ENCODE measurements at regions not wholly inside any gene's neighbourhood (a gene's known extent, or its start where the extent isn't known, plus 50 kb on each side); places are given as distances from the start of the nearest gene placed in this dataset.

- H3K36me3 ChIP-seq (ENCODE audit: control insufficient read depth in 3 of 3, insufficient read depth in 2 of 3, low read depth in 1 of 3, low read length in 3 of 3) = no peaks in the 10 kb centered on the region
- no peak for FAIRE-seq
- 46 to 68% (median 52%) methylated on average over 2 of the region's 2 CpGs for WGBS, 3 donors
These were observed 328.9 kb upstream of the MAF start for GRCh38 chr16:79929260-79929965.

GRCh38 chr16:79928142-79928873 lies 327.8 kb upstream of the MAF start:
- DNase-seq (peak in 1 of 2 donors; percentile 17), FAIRE-seq (no peak)
- peak overlapping the region in 1 of 3 donors; percentile 32 for H3K27ac ChIP-seq (ENCODE audit: low read depth in 1 of 3, low read length in 2 of 3)
- peaks cover 0 to 4% (median 3%) of the 10 kb centered on the region in 3 donors for H3K4me1 ChIP-seq (ENCODE audit: control insufficient read depth in 3 of 3, insufficient read depth in 2 of 3, low read depth in 1 of 3, low read length in 2 of 3)
- H3K4me3 ChIP-seq (ENCODE audit: low read depth in 1 of 3, low read length in 3 of 3) = no peak overlapping the region
- 53 to 59% (median 56%) methylated on average over 9 of the region's 9 CpGs for WGBS, 3 donors
- H3K9me3 ChIP-seq (ENCODE audit: control insufficient read depth in 2 of 2, insufficient read depth in 1 of 2, low read depth in 1 of 2, low read length in 1 of 2) = no peaks in the 10 kb centered on the region
- H3K36me3 ChIP-seq (ENCODE audit: control insufficient read depth in 3 of 3, insufficient read depth in 2 of 3, low read depth in 1 of 3, low read length in 3 of 3) = no peaks in the 10 kb centered on the region
- H3K27me3 ChIP-seq (ENCODE audit: control insufficient read depth in 3 of 3, insufficient read depth in 3 of 3, low read length in 3 of 3) = no peaks in the 10 kb centered on the region

More at GRCh38 chr16:79929260-79929965, 328.9 kb upstream of the MAF start:
- Histone ChIP-seq H3K9me3 (ENCODE audit: control insufficient read depth in 2 of 2, insufficient read depth in 1 of 2, low read depth in 1 of 2, low read length in 1 of 2) (no peaks in the 10 kb centered on the region), H3K27ac (ENCODE audit: low read depth in 1 of 3, low read length in 2 of 3) (no peak overlapping the region), H3K27me3 (ENCODE audit: control insufficient read depth in 3 of 3, insufficient read depth in 3 of 3, low read length in 3 of 3) (no peaks in the 10 kb centered on the region), H3K4me3 (ENCODE audit: low read depth in 1 of 3, low read length in 3 of 3) (no peak overlapping the region), H3K4me1 (ENCODE audit: control insufficient read depth in 3 of 3, insufficient read depth in 2 of 3, low read depth in 1 of 3, low read length in 2 of 3) (peaks cover 0 to 4% (median 3%) of the 10 kb centered on the region in 3 donors)
- DNase-seq = no peak

DNA sequence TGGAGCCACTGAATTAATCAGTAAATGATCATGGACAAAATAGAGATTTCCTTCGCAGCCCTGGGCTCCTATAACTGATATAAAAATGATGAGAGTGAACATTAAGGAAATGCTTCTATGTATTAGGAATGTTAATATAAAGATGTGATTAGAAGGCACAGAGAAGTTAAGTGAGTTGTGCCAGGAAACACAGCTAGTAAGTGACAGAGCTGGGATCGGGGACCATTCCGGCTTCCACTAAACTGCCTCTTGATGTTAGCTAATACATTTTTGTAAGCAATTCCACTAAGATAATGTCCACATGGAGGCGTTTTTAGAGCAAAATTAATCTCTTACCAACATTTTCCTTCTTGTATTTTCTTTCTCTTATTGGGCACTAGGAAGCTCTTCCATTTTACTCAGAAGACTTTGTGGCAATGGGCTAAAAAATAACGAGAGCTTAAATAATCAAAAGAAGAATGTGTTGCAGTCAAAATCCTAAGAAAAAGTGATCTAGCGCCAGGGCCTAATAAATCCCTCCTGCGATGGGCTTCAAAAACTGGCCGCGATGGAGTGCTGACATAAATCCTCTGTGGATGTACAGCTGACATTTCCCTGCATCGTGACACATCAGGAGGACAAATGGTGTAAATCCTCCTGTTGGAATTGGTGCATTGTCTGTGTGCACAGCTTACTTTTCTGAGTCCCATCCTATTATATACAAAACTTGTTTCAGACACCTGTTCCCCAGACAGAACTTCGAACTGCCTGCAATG lies 326.1 kb upstream of the MAF start:
- no peak for FAIRE-seq
- Histone ChIP-seq H3K27me3 (ENCODE audit: control insufficient read depth in 3 of 3, insufficient read depth in 3 of 3, low read length in 3 of 3) (no peaks in the 10 kb centered on the region), H3K4me1 (ENCODE audit: control insufficient read depth in 3 of 3, insufficient read depth in 2 of 3, low read depth in 1 of 3, low read length in 2 of 3) (peaks cover 0 to 1% (median 0%) of the 10 kb centered on the region in 3 donors), H3K36me3 (ENCODE audit: control insufficient read depth in 3 of 3, insufficient read depth in 2 of 3, low read depth in 1 of 3, low read length in 3 of 3) (no peaks in the 10 kb centered on the region), H3K4me3 (ENCODE audit: low read depth in 1 of 3, low read length in 3 of 3) (no peak overlapping the region), H3K27ac (ENCODE audit: low read depth in 1 of 3, low read length in 2 of 3) (no peak overlapping the region), H3K9me3 (ENCODE audit: control insufficient read depth in 2 of 2, insufficient read depth in 1 of 2, low read depth in 1 of 2, low read length in 1 of 2) (no peaks in the 10 kb centered on the region)
- WGBS, 3 donors = 87 to 90% (median 89%) methylated on average over 11 of the region's 11 CpGs
- DNase-seq = no peak

- 88 to 97% (median 93%) methylated on average over 3 of the region's 3 CpGs for WGBS, 3 donors
- Histone ChIP-seq H3K4me1 (ENCODE audit: control insufficient read depth in 3 of 3, insufficient read depth in 2 of 3, low read depth in 1 of 3, low read length in 2 of 3) (peaks cover 0 to 9% (median 0%) of the 10 kb centered on the region in 3 donors), H3K9me3 (ENCODE audit: control insufficient read depth in 2 of 2, insufficient read depth in 1 of 2, low read depth in 1 of 2, low read length in 1 of 2) (no peaks in the 10 kb centered on the region), H3K36me3 (ENCODE audit: control insufficient read depth in 3 of 3, insufficient read depth in 2 of 3, low read depth in 1 of 3, low read length in 3 of 3) (no peaks in the 10 kb centered on the region), H3K27ac (ENCODE audit: low read depth in 1 of 3, low read length in 2 of 3) (no peak overlapping the region), H3K4me3 (ENCODE audit: low read depth in 1 of 3, low read length in 3 of 3) (no peak overlapping the region), H3K27me3 (ENCODE audit: control insufficient read depth in 3 of 3, insufficient read depth in 3 of 3, low read length in 3 of 3) (no peaks in the 10 kb centered on the region)
- FAIRE-seq = no peak
- DNase-seq = no peak
These were observed 322.9 kb upstream of the MAF start for GRCh38 chr16:79923431-79923830.

DNA sequence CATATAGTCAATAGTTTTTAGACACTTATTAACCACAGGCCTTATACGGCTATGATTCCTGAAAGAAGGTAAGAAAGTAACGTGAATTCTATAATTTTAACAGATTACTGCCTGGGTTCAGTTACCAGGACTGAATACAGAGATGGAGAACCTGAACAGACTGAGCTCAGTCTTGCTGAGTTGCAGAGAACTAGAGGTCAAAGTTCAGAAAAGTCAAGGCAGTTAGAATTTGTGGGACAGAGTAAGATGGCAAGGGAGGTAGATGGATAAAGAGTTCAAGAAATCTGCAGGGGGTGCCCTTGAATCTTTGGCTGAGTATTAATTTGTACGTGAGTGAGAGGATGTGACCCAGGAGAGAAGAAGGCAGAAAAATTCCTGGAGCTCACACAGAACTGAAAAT lies 320.1 kb upstream of the MAF start:
- Histone ChIP-seq H3K27ac (ENCODE audit: low read depth in 1 of 3, low read length in 2 of 3) (no peak overlapping the region), H3K9me3 (ENCODE audit: control insufficient read depth in 2 of 2, insufficient read depth in 1 of 2, low read depth in 1 of 2, low read length in 1 of 2) (no peaks in the 10 kb centered on the region), H3K4me1 (ENCODE audit: control insufficient read depth in 3 of 3, insufficient read depth in 2 of 3, low read depth in 1 of 3, low read length in 2 of 3) (peaks cover 0 to 11% (median 0%) of the 10 kb centered on the region in 3 donors), H3K36me3 (ENCODE audit: control insufficient read depth in 3 of 3, insufficient read depth in 2 of 3, low read depth in 1 of 3, low read length in 3 of 3) (no peaks in the 10 kb centered on the region), H3K27me3 (ENCODE audit: control insufficient read depth in 3 of 3, insufficient read depth in 3 of 3, low read length in 3 of 3) (no peaks in the 10 kb centered on the region), H3K4me3 (ENCODE audit: low read depth in 1 of 3, low read length in 3 of 3) (no peak overlapping the region)
- peak in 1 of 2 donors; percentile 52 for DNase-seq
- FAIRE-seq = no peak
- WGBS, 3 donors = 84 to 88% (median 88%) methylated on average over 3 of the region's 3 CpGs

DNA sequence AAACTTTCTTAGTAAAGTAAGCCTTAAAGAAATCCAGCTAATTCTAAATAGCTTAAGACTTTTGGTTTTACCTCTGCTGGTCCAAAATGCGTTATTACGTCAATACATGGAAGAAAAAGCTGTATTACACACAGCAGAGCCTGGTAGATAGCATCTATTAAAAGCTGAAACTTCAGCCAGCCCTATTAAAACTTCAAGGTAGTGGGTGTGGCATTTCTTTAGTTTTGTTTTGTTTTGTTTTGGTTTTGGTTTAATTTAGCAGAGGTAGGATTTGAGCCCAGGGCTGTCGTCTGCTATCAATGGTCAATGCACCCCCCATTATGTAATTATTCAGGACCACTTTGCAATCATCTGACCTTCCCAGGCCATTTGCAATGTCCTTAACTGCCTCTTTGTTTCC lies 318.4 kb upstream of the MAF start:
- DNase-seq (no peak), FAIRE-seq (no peak)
- peaks cover 0 to 22% (median 0%) of the 10 kb centered on the region in 3 donors for H3K4me1 ChIP-seq (ENCODE audit: control insufficient read depth in 3 of 3, insufficient read depth in 2 of 3, low read depth in 1 of 3, low read length in 2 of 3)
- WGBS, 3 donors = 44 to 66% (median 52%) methylated on average over 3 of the region's 3 CpGs
- no peaks in the 10 kb centered on the region for H3K27me3 ChIP-seq (ENCODE audit: control insufficient read depth in 3 of 3, insufficient read depth in 3 of 3, low read length in 3 of 3)
- H3K9me3 ChIP-seq (ENCODE audit: control insufficient read depth in 2 of 2, insufficient read depth in 1 of 2, low read depth in 1 of 2, low read length in 1 of 2) = peaks cover 0 to 2% of the 10 kb centered on the region in 2 donors
- H3K4me3 ChIP-seq (ENCODE audit: low read depth in 1 of 3, low read length in 3 of 3) = no peak overlapping the region
- H3K27ac ChIP-seq (ENCODE audit: low read depth in 1 of 3, low read length in 2 of 3) = peak overlapping the region in 1 of 3 donors; percentile 22
- H3K36me3 ChIP-seq (ENCODE audit: control insufficient read depth in 3 of 3, insufficient read depth in 2 of 3, low read depth in 1 of 3, low read length in 3 of 3) = no peaks in the 10 kb centered on the region

GRCh38 chr16:79915761-79916160 lies 315.2 kb upstream of the MAF start:
- Histone ChIP-seq H3K9me3 (ENCODE audit: control insufficient read depth in 2 of 2, insufficient read depth in 1 of 2, low read depth in 1 of 2, low read length in 1 of 2) (peaks cover 0 to 2% of the 10 kb centered on the region in 2 donors), H3K27me3 (ENCODE audit: control insufficient read depth in 3 of 3, insufficient read depth in 3 of 3, low read length in 3 of 3) (no peaks in the 10 kb centered on the region), H3K27ac (ENCODE audit: low read depth in 1 of 3, low read length in 2 of 3) (no peak overlapping the region), H3K36me3 (ENCODE audit: control insufficient read depth in 3 of 3, insufficient read depth in 2 of 3, low read depth in 1 of 3, low read length in 3 of 3) (no peaks in the 10 kb centered on the region), H3K4me1 (ENCODE audit: control insufficient read depth in 3 of 3, insufficient read depth in 2 of 3, low read depth in 1 of 3, low read length in 2 of 3) (peaks cover 0 to 20% (median 0%) of the 10 kb centered on the region in 3 donors), H3K4me3 (ENCODE audit: low read depth in 1 of 3, low read length in 3 of 3) (no peak overlapping the region)
- FAIRE-seq (no peak), DNase-seq (no peak)

DNA sequence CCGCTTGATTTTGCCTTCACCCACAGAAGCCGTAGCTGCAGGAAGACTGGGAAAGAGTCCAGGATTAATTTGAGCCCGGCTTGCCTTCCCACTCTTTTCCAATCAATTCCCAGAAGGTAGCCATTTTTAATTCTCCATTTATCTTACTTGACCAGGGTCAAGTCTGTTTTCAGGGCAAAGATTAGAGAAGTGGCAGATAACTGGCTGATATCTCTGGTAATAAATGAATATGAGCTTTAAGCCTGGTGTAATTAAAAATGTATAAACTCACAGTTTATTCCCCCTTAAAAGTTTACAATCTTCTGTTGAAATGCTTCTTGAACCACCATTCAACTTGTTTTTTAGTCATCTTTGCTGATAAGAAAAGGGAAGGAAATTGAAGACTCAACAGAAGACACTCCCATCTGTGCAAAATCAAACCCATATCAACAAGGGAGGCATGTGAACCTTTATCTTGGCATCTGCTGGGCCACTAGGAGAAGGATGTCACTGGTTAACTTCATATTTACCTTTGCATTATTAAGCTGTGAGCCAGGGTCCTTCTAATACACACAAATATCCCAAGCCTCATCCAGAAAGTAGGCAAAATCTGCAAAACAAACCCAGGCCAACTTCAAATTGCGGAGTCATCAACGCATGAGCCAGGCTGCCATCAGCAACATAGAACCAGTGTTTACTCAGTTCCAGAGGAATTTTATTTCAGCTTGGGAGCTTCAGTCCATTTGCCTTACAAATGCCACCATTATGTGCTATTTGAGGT lies 314.6 kb upstream of the MAF start:
- Histone ChIP-seq H3K27me3 (ENCODE audit: control insufficient read depth in 3 of 3, insufficient read depth in 3 of 3, low read length in 3 of 3) (no peaks in the 10 kb centered on the region), H3K36me3 (ENCODE audit: control insufficient read depth in 3 of 3, insufficient read depth in 2 of 3, low read depth in 1 of 3, low read length in 3 of 3) (no peaks in the 10 kb centered on the region), H3K27ac (ENCODE audit: low read depth in 1 of 3, low read length in 2 of 3) (peak overlapping the region in 1 of 3 donors; percentile 40), H3K4me3 (ENCODE audit: low read depth in 1 of 3, low read length in 3 of 3) (no peak overlapping the region), H3K4me1 (ENCODE audit: control insufficient read depth in 3 of 3, insufficient read depth in 2 of 3, low read depth in 1 of 3, low read length in 2 of 3) (peaks cover 0 to 18% (median 0%) of the 10 kb centered on the region in 3 donors), H3K9me3 (ENCODE audit: control insufficient read depth in 2 of 2, insufficient read depth in 1 of 2, low read depth in 1 of 2, low read length in 1 of 2) (peaks cover 0 to 2% of the 10 kb centered on the region in 2 donors)
- WGBS, 3 donors = 28 to 62% (median 46%) methylated on average over 5 of the region's 5 CpGs
- no peak for FAIRE-seq
- DNase-seq = peak; percentile 39 to 78

All from small intestine (tissue), 7 donors.